ENCODE measurements at regions not wholly inside any gene's neighbourhood (a gene's known extent, or its start where the extent isn't known, plus 50 kb on each side); places are given as distances from the start of the nearest gene placed in this dataset.

- Histone ChIP-seq H3K4me1 (ENCODE audit: control insufficient read depth, insufficient read depth, low read length) (no peaks in the 10 kb centered on the region), H2BK5ac (ENCODE audit: low read depth, low read length, poor library complexity, severe bottlenecking) (no peak overlapping the region), H3K4ac (ENCODE audit: low read depth, low read length) (no peak overlapping the region), H3K23ac (ENCODE audit: low read depth, low read length) (no peak overlapping the region), H2AFZ (replicated peaks; ENCODE audit: low read length, poor library complexity) (no peak overlapping the region), H3K9me1 (ENCODE audit: insufficient read depth, low read length) (no peaks in the 10 kb centered on the region), H3K9ac (ENCODE audit: low read depth, low read length) (no peak overlapping the region), H2AK5ac (ENCODE audit: low read depth, low read length) (no peak overlapping the region), H3K27me3 (ENCODE audit: control insufficient read depth, insufficient read depth, low read length) (peaks cover 6% of the 10 kb centered on the region), H3K56ac (ENCODE audit: extremely low read depth, insufficient read depth, low read length) (no peak overlapping the region), H3K14ac (replicated peaks; ENCODE audit: low read depth, low read length) (no peak overlapping the region), H3K79me1 (ENCODE audit: low read depth in 1 of 2, low read length in 2 of 2) (no peaks in the 10 kb centered on the region), H2BK15ac (ENCODE audit: low read depth, low read length) (no peak overlapping the region), H2BK120ac (ENCODE audit: low read depth, low read length) (no peak overlapping the region), H4K20me1 (ENCODE audit: insufficient read depth, low read length) (no peaks in the 10 kb centered on the region), H2BK20ac (ENCODE audit: low read depth, low read length) (no peak overlapping the region), H4K8ac (ENCODE audit: low read depth in 2 of 2, low read length in 2 of 2) (no peak overlapping the region), H2AK9ac (replicated peaks; ENCODE audit: low read depth, low read length, poor library complexity) (no peak overlapping the region), H3K18ac (ENCODE audit: low read depth, low read length) (no peak overlapping the region), H3K27ac (ENCODE audit: insufficient read depth, low read length) (no peak overlapping the region), H3K9me3 (ENCODE audit: control insufficient read depth, insufficient read depth, low read length) (no peaks in the 10 kb centered on the region), H4K91ac (ENCODE audit: insufficient read depth, low read depth, low read length) (no peak overlapping the region), H3K36me3 (ENCODE audit: control insufficient read depth, insufficient read depth, low read length) (no peaks in the 10 kb centered on the region), H4K5ac (ENCODE audit: low read depth, low read length) (no peak overlapping the region), H3K4me2 (ENCODE audit: low read depth, low read length) (no peak overlapping the region), H3K4me3 (ENCODE audit: insufficient read depth, low read depth, low read length) (no peak overlapping the region)
- intact Hi-C loops (cut with micrococcal nuclease): no loop called here
- 100% methylated on average over 1 of the region's 10 CpGs; no CpG with 5 or more reads in 1 of the 2 experiments for WGBS, 2 experiments (ENCODE audit: extremely low coverage in 2 of 2, insufficient read length in 1 of 2)
- TF ChIP-seq NFE2L2 (IDR thresholded peaks at IDR 0.05; ENCODE audit: low read depth, low read length) (no peak), RFX5 (IDR thresholded peaks at IDR 0.05; ENCODE audit: low read depth, low read length) (no peak), CEBPB (IDR thresholded peaks at IDR 0.05; ENCODE audit: low read depth, low read length) (no peak)
- no peak for DNase-seq
- dilution Hi-C loops (cut with HindIII; ENCODE audit: low sequenced_read_pairs, unreplicated experiment): no loop called here
- no TSS peak for BruUV-seq (replicated peaks)
- in situ Hi-C loops (cut with MboI; ENCODE audit: low sequenced_read_pairs): no loop called here
- POLR2A ChIA-PET (ENCODE audit: unreplicated experiment): no interaction called here
- CTCF ChIA-PET: no interaction called here
- no peak for ATAC-seq (ENCODE audit: low read depth)
These were observed 588.0 kb upstream of the KLF4 start for GRCh38 chr9:108077556-108077955.
